Sigmoid colon (tissue), 4 donors: ENCODE measurements at regions not wholly inside any gene's neighbourhood (a gene's known extent, or its start where the extent isn't known, plus 50 kb on each side); places are given as distances from the start of the nearest gene placed in this dataset.

Experiments
- CTCF ChIP-seq, 4 experiments: fragments of 450-650 bp in 3 of 4; fragments of 200-600 bp in 1 of 4; IDR thresholded peaks; one replicate each; pipeline ENCODE4 v1.5.1; 2016 to 2019; ENCODE audit warnings: antibody characterized with exemption in 4 of 4, mild to moderate bottlenecking in 3 of 4, moderate library complexity in 2 of 4
- POLR2A ChIP-seq, 2 donors: fragments of 450-650 bp; IDR thresholded peaks; one replicate each; pipeline ENCODE4 v1.6.1; 2016; ENCODE audit warnings: antibody characterized with exemption in 2 of 2, mild to moderate bottlenecking in 2 of 2, moderate library complexity in 2 of 2
- POLR2AphosphoS5 ChIP-seq, 4 donors: sonication (generic); formaldehyde crosslinking; IDR thresholded peaks; one replicate each; pipeline ENCODE4 v1.6.1; 2017; ENCODE audit warnings: antibody characterized with exemption in 4 of 4

- TF ChIP-seq CTCF (IDR thresholded peaks at IDR 0.05) (no peak), POLR2A (IDR thresholded peaks at IDR 0.05) (no peak), POLR2AphosphoS5 (IDR thresholded peaks at IDR 0.05) (no peak)
These were observed 62.6 kb upstream of the SALL4 start for GRCh38 chr20:51864967-51865366.
